GM12878 (cell line): ENCODE measurements at regions not wholly inside any gene's neighbourhood (a gene's known extent, or its start where the extent isn't known, plus 50 kb on each side); places are given as distances from the start of the nearest gene placed in this dataset.

ENCODE experiments used
- ATAC-seq: fragments of 200-7000 bp; cut with Tn5 transposase; 3 replicates; pipeline ENCODE4 v1.9.1; 2020; ENCODE audit warnings: mild to moderate bottlenecking, moderate library complexity
- BruUV-seq: library from RNA; stranded (reverse); fragments of 400-500 nt; replicated peaks from 2 replicates; lab custom pipeline; 2021; lab: Mats Ljungman, UMichigan
- CTCF ChIA-PET: fragments of 300-600 bp; sonication (Branson Sonifier 250); formaldehyde crosslinking; extraction: SDS; loops from one replicate; lab custom pipeline; 2021; ENCODE audit warnings: inconsistent platforms; lab: Yijun Ruan, JAX
- POLR2A ChIA-PET: fragments of 350-600 bp; formaldehyde crosslinking; extraction: SDS; loops from one replicate; lab custom pipeline; 2021; ENCODE audit warnings: inconsistent platforms; lab: Charles Lee
- RAD21 ChIA-PET: fragments of 300-600 bp; sonication (Branson Sonifier 250); formaldehyde crosslinking; loops from one replicate; lab custom pipeline; 2023; ENCODE audit warnings: antibody characterized with exemption; ENCODE audit not compliant: unreplicated experiment; lab: Charles Lee
- SMC1A ChIA-PET: fragments of 300-600 bp; sonication (Branson Sonifier 250); formaldehyde crosslinking; loops from one replicate; lab custom pipeline; 2023; ENCODE audit not compliant: unreplicated experiment, uncharacterized antibody; lab: Charles Lee
- DNase-seq: peaks from one replicate; pipeline ENCODE4 v3.0.0-alpha.2; 2011; ENCODE audit warnings: low read depth, low spot score
- FAIRE-seq: peaks from 3 replicates; lab custom pipeline; 2011; peaks lifted over from hg19 to GRCh38; lab: Jason Lieb, UNC
- H2AFZ ChIP-seq: 2 replicates; pipeline ENCODE4 v1.6.0; 2011; ENCODE audit warnings: low read depth, low read length, control low read depth; ENCODE audit not compliant: control insufficient read depth
- H3K27ac ChIP-seq: 2 replicates; pipeline ENCODE4 v1.5.1; 2011; ENCODE audit warnings: control low read depth; ENCODE audit not compliant: control insufficient read depth, insufficient read depth
- H3K27me3 ChIP-seq, 2 experiments: replicated peaks in 1 of 2; 2 replicates each; pipeline versions ENCODE4 v1.6.0 to v1.6.1; 2011; ENCODE audit warnings: low read length in 1 of 2; ENCODE audit not compliant: control insufficient read depth in 2 of 2, insufficient read depth in 2 of 2
- H3K36me3 ChIP-seq, 2 experiments: 2 replicates each; pipeline ENCODE4 v1.5.1; 2011; ENCODE audit warnings: low read length in 1 of 2; ENCODE audit not compliant: control insufficient read depth in 2 of 2, insufficient read depth in 2 of 2
- H3K4me1 ChIP-seq: 2 replicates; pipeline ENCODE4 v1.6.1; 2011; ENCODE audit warnings: mild to moderate bottlenecking, low read length, moderate library complexity, mixed read lengths; ENCODE audit not compliant: control insufficient read depth, insufficient read depth
- H3K4me2 ChIP-seq: 2 replicates; pipeline ENCODE4 v1.6.0; 2011; ENCODE audit warnings: control low read depth; ENCODE audit not compliant: control insufficient read depth, insufficient read depth
- H3K4me3 ChIP-seq: fragments of 200-600 bp; sonication (generic); 2 replicates; pipeline ENCODE4 v1.5.1; 2016
- H3K79me2 ChIP-seq: 2 replicates; pipeline ENCODE4 v1.6.0; 2011; ENCODE audit warnings: low read length; ENCODE audit not compliant: control insufficient read depth, insufficient read depth
- H3K9ac ChIP-seq: 2 replicates; pipeline ENCODE4 v1.8.0; 2011; ENCODE audit warnings: low read length, control low read depth, mixed read lengths; ENCODE audit not compliant: control insufficient read depth, insufficient read depth
- H3K9me3 ChIP-seq: replicated peaks from 3 replicates; pipeline ENCODE4 v1.5.1; 2011; ENCODE audit warnings: mild to moderate bottlenecking, low read length; ENCODE audit not compliant: control insufficient read depth, insufficient read depth
- H4K20me1 ChIP-seq: 2 replicates; pipeline ENCODE4 v1.6.0; 2011; ENCODE audit not compliant: control insufficient read depth, insufficient read depth
- JUND ChIP-seq: IDR thresholded peaks from 2 replicates; pipeline ENCODE4 v1.6.1; 2012; ENCODE audit warnings: low read depth, mild to moderate bottlenecking, low read length, improper control_type of control experiment, moderate library complexity
- NFYA ChIP-seq: IDR thresholded peaks from 2 replicates; pipeline ENCODE4 v1.6.1; 2011; ENCODE audit warnings: low read depth, mild to moderate bottlenecking, low read length, improper control_type of control experiment, borderline replicate concordance
- NFYB ChIP-seq: IDR thresholded peaks from 2 replicates; pipeline ENCODE4 v1.6.1; 2011; ENCODE audit warnings: low read depth, mild to moderate bottlenecking, low read length, improper control_type of control experiment, moderate library complexity; ENCODE audit not compliant: insufficient read depth
- RAD51 ChIP-seq: fragments of 450-650 bp; IDR thresholded peaks from 2 replicates; pipeline ENCODE4 v1.6.1; 2016; ENCODE audit warnings: moderate library complexity, mild to moderate bottlenecking, inconsistent platforms
- SMARCA5 ChIP-seq: fragments of 450-650 bp; IDR thresholded peaks from 2 replicates; pipeline ENCODE4 v1.6.1; 2017; ENCODE audit warnings: mild to moderate bottlenecking
- ZNF274 ChIP-seq: IDR thresholded peaks from one replicate; pipeline ENCODE4 v1.8.0; 2011; ENCODE audit not compliant: insufficient read length, insufficient read depth
- WGBS: methylation state at CpG from one replicate; pipeline ENCODE4 v1.1.6; 2016; ENCODE audit warnings: low lambda C conversion rate; ENCODE audit not compliant: insufficient replicate concordance, insufficient coverage; ENCODE audit errors: missing lambda C conversion rate; 5-methylcytosine and 5-hydroxymethylcytosine counted together
- in situ Hi-C: fragments of 300-500 bp; cut with MboI; formaldehyde crosslinking; loops from 9 replicates; pipeline ENCODE4 v1.14.3; 2018; ENCODE audit warnings: mixed read lengths
- intact Hi-C: fragments of 100-400 bp; cut with micrococcal nuclease; formaldehyde crosslinking; loops from one replicate; pipeline ENCODE4 v1.14.2; 2022; ENCODE audit not compliant: unreplicated experiment
- TF ChIP-seq, protein P1 (sequence below): fragments of 450-650 bp; formaldehyde crosslinking; IDR thresholded peaks from 2 replicates; pipeline ENCODE4 v1.4.0; 2020; ENCODE audit warnings: mild to moderate bottlenecking, moderate library complexity
- TF ChIP-seq, protein P2 (sequence below): fragments of 150-350 bp; IDR thresholded peaks from 2 replicates; pipeline ENCODE4 v1.6.1; 2014; ENCODE audit warnings: mild to moderate bottlenecking, low read depth, low read length
- TF ChIP-seq, protein P3 (sequence below): IDR thresholded peaks from 2 replicates; pipeline ENCODE4 v1.6.1; 2012; ENCODE audit warnings: low read length, inconsistent platforms
- TF ChIP-seq, protein P4 (sequence below): fragments of 450-650 bp; IDR thresholded peaks from 2 replicates; pipeline ENCODE4 v1.6.1; 2014; ENCODE audit warnings: mild to moderate bottlenecking

DNA sequence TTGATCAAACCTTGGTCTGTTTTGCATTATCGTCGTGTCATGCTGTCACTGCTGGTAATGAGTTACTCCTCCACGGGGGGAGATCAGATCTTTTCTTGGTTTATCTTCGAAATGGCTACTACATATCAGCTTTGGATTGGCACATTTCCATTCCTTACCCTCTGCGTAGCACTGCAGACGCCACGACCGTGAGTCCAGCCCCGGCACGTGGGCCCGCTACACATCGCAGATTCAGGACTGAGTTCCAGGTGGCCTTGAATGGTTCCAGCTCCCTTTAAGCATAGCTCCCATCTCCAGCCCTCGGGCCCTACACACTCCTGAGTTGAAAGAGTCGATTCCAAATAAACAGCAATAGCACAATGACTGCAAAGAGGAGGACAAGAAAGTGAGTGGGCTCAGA, 238.6 kb upstream of the PFKP start:
- SMC1A ChIA-PET, result interaction anchor here (1.3 kb wide), 1 partner anchor 8 kb away, joined by 3 read pairs; no protein-coding TSS in a partner anchor
- H3K9ac ChIP-seq, result no peak overlapping the region
- in situ Hi-C loops, result no loop called here
- no peaks in the 10 kb centered on the region for H3K36me3 ChIP-seq
- no peak overlapping the region for H3K4me3 ChIP-seq
- CTCF ChIA-PET, result interaction anchor here (0.6 kb wide), 1 partner anchor 193 kb away, joined by 3 read pairs; no protein-coding TSS in a partner anchor
- no peak overlapping the region for H3K27ac ChIP-seq
- intact Hi-C loops, result loop anchor here (1.0 kb wide), 1 partner anchor 15 kb away; no protein-coding TSS in a partner anchor
- H3K4me1 ChIP-seq, result no peaks in the 10 kb centered on the region
- FAIRE-seq (no peak), ATAC-seq (no peak), DNase-seq (no peak)
- H3K4me2 ChIP-seq, result no peak overlapping the region
- RAD21 ChIA-PET, result no interaction called here
- 65% methylated on average over 14 of the region's 14 CpGs for WGBS
- no peaks in the 10 kb centered on the region for H3K9me3 ChIP-seq
- TF ChIP-seq, protein P1, sequence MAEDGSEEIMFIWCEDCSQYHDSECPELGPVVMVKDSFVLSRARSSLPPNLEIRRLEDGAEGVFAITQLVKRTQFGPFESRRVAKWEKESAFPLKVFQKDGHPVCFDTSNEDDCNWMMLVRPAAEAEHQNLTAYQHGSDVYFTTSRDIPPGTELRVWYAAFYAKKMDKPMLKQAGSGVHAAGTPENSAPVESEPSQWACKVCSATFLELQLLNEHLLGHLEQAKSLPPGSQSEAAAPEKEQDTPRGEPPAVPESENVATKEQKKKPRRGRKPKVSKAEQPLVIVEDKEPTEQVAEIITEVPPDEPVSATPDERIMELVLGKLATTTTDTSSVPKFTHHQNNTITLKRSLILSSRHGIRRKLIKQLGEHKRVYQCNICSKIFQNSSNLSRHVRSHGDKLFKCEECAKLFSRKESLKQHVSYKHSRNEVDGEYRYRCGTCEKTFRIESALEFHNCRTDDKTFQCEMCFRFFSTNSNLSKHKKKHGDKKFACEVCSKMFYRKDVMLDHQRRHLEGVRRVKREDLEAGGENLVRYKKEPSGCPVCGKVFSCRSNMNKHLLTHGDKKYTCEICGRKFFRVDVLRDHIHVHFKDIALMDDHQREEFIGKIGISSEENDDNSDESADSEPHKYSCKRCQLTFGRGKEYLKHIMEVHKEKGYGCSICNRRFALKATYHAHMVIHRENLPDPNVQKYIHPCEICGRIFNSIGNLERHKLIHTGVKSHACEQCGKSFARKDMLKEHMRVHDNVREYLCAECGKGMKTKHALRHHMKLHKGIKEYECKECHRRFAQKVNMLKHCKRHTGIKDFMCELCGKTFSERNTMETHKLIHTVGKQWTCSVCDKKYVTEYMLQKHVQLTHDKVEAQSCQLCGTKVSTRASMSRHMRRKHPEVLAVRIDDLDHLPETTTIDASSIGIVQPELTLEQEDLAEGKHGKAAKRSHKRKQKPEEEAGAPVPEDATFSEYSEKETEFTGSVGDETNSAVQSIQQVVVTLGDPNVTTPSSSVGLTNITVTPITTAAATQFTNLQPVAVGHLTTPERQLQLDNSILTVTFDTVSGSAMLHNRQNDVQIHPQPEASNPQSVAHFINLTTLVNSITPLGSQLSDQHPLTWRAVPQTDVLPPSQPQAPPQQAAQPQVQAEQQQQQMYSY (CRISPR knock-in tag), result no peak
- POLR2A ChIA-PET, result no interaction called here
- no peak overlapping the region for H2AFZ ChIP-seq
- no peaks in the 10 kb centered on the region for H4K20me1 ChIP-seq
- BruUV-seq, result no TSS peak
- no peaks in the 10 kb centered on the region for H3K79me2 ChIP-seq
- peaks cover 0 to 1% of the 10 kb centered on the region in 2 experiments; a peak in 1 of 4 replicates for H3K27me3 ChIP-seq

DNA sequence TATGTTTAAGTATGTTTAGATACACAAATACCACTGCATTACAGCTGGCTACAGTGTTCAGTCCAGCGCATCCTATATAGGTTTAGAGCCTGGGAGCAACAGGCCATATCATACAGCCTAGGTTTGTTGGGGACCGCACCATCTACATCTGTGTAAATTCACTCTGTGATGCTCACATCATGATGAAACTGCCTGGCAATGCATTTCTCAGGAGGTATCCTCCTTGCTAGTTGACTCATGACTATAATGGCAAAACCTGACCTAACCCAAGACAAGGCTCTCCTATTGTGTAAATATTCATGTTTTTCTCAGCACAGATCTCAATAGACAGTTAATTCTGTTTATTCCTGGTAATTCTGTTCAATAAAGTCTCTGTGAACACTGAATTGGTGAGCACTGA, 240.7 kb upstream of the PFKP start:
- Histone ChIP-seq H3K79me2 (no peaks in the 10 kb centered on the region), H3K9ac (no peak overlapping the region), H4K20me1 (no peaks in the 10 kb centered on the region), H3K4me1 (no peaks in the 10 kb centered on the region), H3K27me3 (peaks cover 0 to 1% of the 10 kb centered on the region in 2 experiments; a peak in 1 of 4 replicates), H3K9me3 (no peaks in the 10 kb centered on the region), H2AFZ (no peak overlapping the region), H3K36me3 (no peaks in the 10 kb centered on the region), H3K4me2 (no peak overlapping the region), H3K4me3 (no peak overlapping the region), H3K27ac (no peak overlapping the region)
- RAD21 ChIA-PET, result no interaction called here
- CTCF ChIA-PET, result no interaction called here
- intact Hi-C loops, result no loop called here
- ATAC-seq (no peak), FAIRE-seq (no peak), DNase-seq (no peak)
- POLR2A ChIA-PET, result no interaction called here
- SMC1A ChIA-PET, result no interaction called here
- in situ Hi-C loops, result no loop called here
- WGBS, result 4% methylated on average over 2 of the region's 2 CpGs
- BruUV-seq, result no TSS peak
- TF ChIP-seq, protein P2, sequence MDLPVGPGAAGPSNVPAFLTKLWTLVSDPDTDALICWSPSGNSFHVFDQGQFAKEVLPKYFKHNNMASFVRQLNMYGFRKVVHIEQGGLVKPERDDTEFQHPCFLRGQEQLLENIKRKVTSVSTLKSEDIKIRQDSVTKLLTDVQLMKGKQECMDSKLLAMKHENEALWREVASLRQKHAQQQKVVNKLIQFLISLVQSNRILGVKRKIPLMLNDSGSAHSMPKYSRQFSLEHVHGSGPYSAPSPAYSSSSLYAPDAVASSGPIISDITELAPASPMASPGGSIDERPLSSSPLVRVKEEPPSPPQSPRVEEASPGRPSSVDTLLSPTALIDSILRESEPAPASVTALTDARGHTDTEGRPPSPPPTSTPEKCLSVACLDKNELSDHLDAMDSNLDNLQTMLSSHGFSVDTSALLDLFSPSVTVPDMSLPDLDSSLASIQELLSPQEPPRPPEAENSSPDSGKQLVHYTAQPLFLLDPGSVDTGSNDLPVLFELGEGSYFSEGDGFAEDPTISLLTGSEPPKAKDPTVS, result no peak
- TF ChIP-seq, protein P3, sequence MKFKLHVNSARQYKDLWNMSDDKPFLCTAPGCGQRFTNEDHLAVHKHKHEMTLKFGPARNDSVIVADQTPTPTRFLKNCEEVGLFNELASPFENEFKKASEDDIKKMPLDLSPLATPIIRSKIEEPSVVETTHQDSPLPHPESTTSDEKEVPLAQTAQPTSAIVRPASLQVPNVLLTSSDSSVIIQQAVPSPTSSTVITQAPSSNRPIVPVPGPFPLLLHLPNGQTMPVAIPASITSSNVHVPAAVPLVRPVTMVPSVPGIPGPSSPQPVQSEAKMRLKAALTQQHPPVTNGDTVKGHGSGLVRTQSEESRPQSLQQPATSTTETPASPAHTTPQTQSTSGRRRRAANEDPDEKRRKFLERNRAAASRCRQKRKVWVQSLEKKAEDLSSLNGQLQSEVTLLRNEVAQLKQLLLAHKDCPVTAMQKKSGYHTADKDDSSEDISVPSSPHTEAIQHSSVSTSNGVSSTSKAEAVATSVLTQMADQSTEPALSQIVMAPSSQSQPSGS, result no peak
- TF ChIP-seq NFYB (no peak), SMARCA5 (no peak), ZNF274 (no peak), NFYA (no peak), JUND (no peak), RAD51 (no peak)
- TF ChIP-seq, protein P4, sequence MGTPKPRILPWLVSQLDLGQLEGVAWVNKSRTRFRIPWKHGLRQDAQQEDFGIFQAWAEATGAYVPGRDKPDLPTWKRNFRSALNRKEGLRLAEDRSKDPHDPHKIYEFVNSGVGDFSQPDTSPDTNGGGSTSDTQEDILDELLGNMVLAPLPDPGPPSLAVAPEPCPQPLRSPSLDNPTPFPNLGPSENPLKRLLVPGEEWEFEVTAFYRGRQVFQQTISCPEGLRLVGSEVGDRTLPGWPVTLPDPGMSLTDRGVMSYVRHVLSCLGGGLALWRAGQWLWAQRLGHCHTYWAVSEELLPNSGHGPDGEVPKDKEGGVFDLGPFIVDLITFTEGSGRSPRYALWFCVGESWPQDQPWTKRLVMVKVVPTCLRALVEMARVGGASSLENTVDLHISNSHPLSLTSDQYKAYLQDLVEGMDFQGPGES, result no peak
